ENCODE measurements at regions not wholly inside any gene's neighbourhood (a gene's known extent, or its start where the extent isn't known, plus 50 kb on each side); places are given as distances from the start of the nearest gene placed in this dataset.
A peak's percentile ranks its signal among the peaks of the same experiment; 100 is the strongest.

GRCh38 chr7:17132726-17133125 lies 165.7 kb upstream of the AHR start:
- DNase-seq = no peak

GRCh38 chr7:17133977-17134376 lies 164.5 kb upstream of the AHR start:
- no peak for DNase-seq

GRCh38 chr7:17134786-17135185 lies 163.7 kb upstream of the AHR start:
- no peak for DNase-seq

- DNase-seq = no peak
These were observed 162.3 kb upstream of the AHR start for GRCh38 chr7:17136126-17136525.

GRCh38 chr7:17139081-17139480 lies 159.4 kb upstream of the AHR start:
- DNase-seq = peak in 1 of 2 donors; percentile 26

GRCh38 chr7:17140406-17140805 lies 158.0 kb upstream of the AHR start:
- no peak for DNase-seq

- DNase-seq = no peak
These were observed 155.5 kb upstream of the AHR start for GRCh38 chr7:17142831-17143541.

- peak; percentile 47 to 56 for DNase-seq
These were observed 154.1 kb upstream of the AHR start for GRCh38 chr7:17144322-17144721.

GRCh38 chr7:17146621-17147020 lies 151.8 kb upstream of the AHR start:
- DNase-seq = no peak

GRCh38 chr7:17147409-17147808 lies 151.0 kb upstream of the AHR start:
- no peak for DNase-seq

- DNase-seq = no peak
These were observed 148.4 kb upstream of the AHR start for GRCh38 chr7:17150018-17150417.

- peak in 1 of 2 donors; percentile 66 for DNase-seq
These were observed 145.7 kb upstream of the AHR start for GRCh38 chr7:17152721-17153120.

GRCh38 chr7:17153536-17153935 lies 144.9 kb upstream of the AHR start:
- DNase-seq = no peak

- no peak for DNase-seq
These were observed 142.9 kb upstream of the AHR start for GRCh38 chr7:17155529-17155928.

- DNase-seq = no peak
These were observed 140.2 kb upstream of the AHR start for GRCh38 chr7:17158261-17158660.

GRCh38 chr7:17159500-17160037 lies 138.9 kb upstream of the AHR start:
- no peak for DNase-seq

GRCh38 chr7:17166824-17167379 lies 131.6 kb upstream of the AHR start:
- no peak for DNase-seq

- DNase-seq = no peak
These were observed 130.0 kb upstream of the AHR start for GRCh38 chr7:17168416-17168815.

GRCh38 chr7:17171427-17171826 lies 127.0 kb upstream of the AHR start:
- DNase-seq = no peak

GRCh38 chr7:17176371-17177032 lies 122.0 kb upstream of the AHR start:
- DNase-seq = no peak

- DNase-seq = no peak
These were observed 119.9 kb upstream of the AHR start for GRCh38 chr7:17178545-17178944.

- DNase-seq = no peak
These were observed 117.0 kb upstream of the AHR start for GRCh38 chr7:17181482-17181881.

GRCh38 chr7:17183630-17184328 lies 114.7 kb upstream of the AHR start:
- DNase-seq = no peak
